HCT116 (cell line): ENCODE measurements at regions not wholly inside any gene's neighbourhood (a gene's known extent, or its start where the extent isn't known, plus 50 kb on each side); places are given as distances from the start of the nearest gene placed in this dataset.

Experiments used
- ATAC-seq: fragments of 200-7000 bp; cut with Tn5 transposase; 2 replicates; pipeline ENCODE4 v1.9.1; 2020; ENCODE audit warnings: mild to moderate bottlenecking, moderate library complexity
- BruUV-seq: library from RNA; stranded (reverse); fragments of 400-500 nt; replicated peaks from 2 replicates; lab custom pipeline; 2021; lab: Mats Ljungman, UMichigan
- CTCF ChIA-PET: fragments of 300-600 bp; sonication (Branson Sonifier 250); formaldehyde crosslinking; loops from one replicate; lab custom pipeline; 2021; ENCODE audit warnings: antibody characterized with exemption; lab: Charles Lee
- POLR2A ChIA-PET: fragments of 300-600, 350-600 bp; sonication (Branson Sonifier 250); formaldehyde crosslinking; loops from one replicate; lab custom pipeline; 2021; ENCODE audit warnings: antibody characterized with exemption; lab: Charles Lee
- RAD21 ChIA-PET, 2 experiments: fragments of 300-600 bp; sonication (Branson Sonifier 250); formaldehyde crosslinking; loops; one replicate each; lab custom pipeline; 2023; ENCODE audit warnings: low total read pairs in 2 of 2; ENCODE audit not compliant: uncharacterized antibody in 2 of 2, unreplicated experiment in 2 of 2, low non-redundant PET in 1 of 2; lab: Charles Lee
- DNase-seq: peaks from one replicate; pipeline ENCODE4 v3.0.0-alpha.2; 2010; ENCODE audit warnings: low read depth, low spot score
- H2AFZ ChIP-seq: fragments of 200-600 bp; shearing (Covaris generic), sonication (generic); 2 replicates; pipeline ENCODE4 v1.6.1; 2017; ENCODE audit warnings: low read depth, mixed run types, mixed read lengths, antibody characterized with exemption, low read length; ENCODE audit not compliant: poor library complexity, severe bottlenecking
- H3K27ac ChIP-seq: 2 replicates; pipeline ENCODE4 v1.5.1; 2012; ENCODE audit warnings: low read depth, low read length
- H3K27me3 ChIP-seq: fragments of 200-600 bp; sonication (generic); 2 replicates; pipeline ENCODE4 v1.6.1; 2016; ENCODE audit warnings: mixed run types, low read length, mixed read lengths; ENCODE audit not compliant: insufficient read depth
- H3K36me3 ChIP-seq, 2 experiments: fragments of 200-500 bp in 1 of 2; fragments of 200-600 bp in 1 of 2; sonication (Bioruptor generic) in 1 of 2; sonication (generic) in 1 of 2; 2 replicates each; pipeline versions ENCODE4 v1.5.1 to v1.6.1; 2014 to 2016; ENCODE audit warnings: low read length in 2 of 2, inconsistent platforms in 1 of 2, mixed read lengths in 1 of 2, mixed run types in 1 of 2; ENCODE audit not compliant: insufficient read depth in 2 of 2, control insufficient read depth in 1 of 2
- H3K4me1 ChIP-seq, 2 experiments: fragments of 200-600 bp in 1 of 2; sonication (generic) in 1 of 2; 2 replicates each; pipeline versions ENCODE4 v1.5.1 to v1.6.1; 2012 to 2017; ENCODE audit warnings: low read length in 2 of 2, inconsistent platforms in 1 of 2, mild to moderate bottlenecking in 1 of 2, mixed read lengths in 1 of 2, mixed run types in 1 of 2, moderate library complexity in 1 of 2; ENCODE audit not compliant: insufficient read depth in 2 of 2, control insufficient read depth in 1 of 2
- H3K4me2 ChIP-seq: fragments of 200-600 bp; sonication (generic); 2 replicates; pipeline ENCODE4 v1.6.1; 2017; ENCODE audit warnings: mixed run types, low read length, mixed read lengths
- H3K4me3 ChIP-seq, 2 experiments: fragments of 200-600 bp in 1 of 2; sonication (generic) in 1 of 2; replicated peaks in 1 of 2; 2 replicates each; pipeline ENCODE4 v1.5.1; 2011 to 2016; ENCODE audit warnings: low read length in 2 of 2, control low read depth in 1 of 2, low read depth in 1 of 2, mild to moderate bottlenecking in 1 of 2, mixed read lengths in 1 of 2, mixed run types in 1 of 2
- H3K79me2 ChIP-seq: fragments of 200-600 bp; sonication (generic); 2 replicates; pipeline ENCODE4 v1.6.1; 2017; ENCODE audit warnings: mild to moderate bottlenecking, mixed run types, low read length, moderate library complexity, mixed read lengths; ENCODE audit not compliant: insufficient read depth
- H3K9ac ChIP-seq: fragments of 200-600 bp; sonication (generic); 2 replicates; pipeline ENCODE4 v1.6.1; 2016; ENCODE audit warnings: low read length, mixed read lengths
- H3K9me2 ChIP-seq: fragments of 200-600 bp; sonication (generic), shearing (Covaris generic); 2 replicates; pipeline ENCODE4 v1.6.1; 2017; ENCODE audit warnings: mixed run types, mild to moderate bottlenecking, moderate library complexity; ENCODE audit not compliant: insufficient read depth
- H3K9me3 ChIP-seq, 2 experiments: fragments of 200-500 bp in 1 of 2; fragments of 200-600 bp in 1 of 2; sonication (Bioruptor generic) in 1 of 2; sonication (generic) in 1 of 2; 2 replicates each; pipeline ENCODE4 v1.6.1; 2014 to 2017; ENCODE audit warnings: low read length in 2 of 2, mixed read lengths in 2 of 2, inconsistent platforms in 1 of 2, low read depth in 1 of 2, mild to moderate bottlenecking in 1 of 2, mixed run types in 1 of 2, moderate library complexity in 1 of 2; ENCODE audit not compliant: control insufficient read depth in 1 of 2, insufficient read depth in 1 of 2
- H4K20me1 ChIP-seq: fragments of 200-600 bp; sonication (generic), shearing (Covaris generic); 2 replicates; pipeline ENCODE4 v1.6.1; 2017; ENCODE audit warnings: mixed run types, mild to moderate bottlenecking, moderate library complexity; ENCODE audit not compliant: insufficient read depth
- CBX3 ChIP-seq: IDR thresholded peaks from 2 replicates; pipeline ENCODE4 v1.6.1; 2012; ENCODE audit warnings: low read depth
- CEBPB ChIP-seq: IDR thresholded peaks from 2 replicates; pipeline ENCODE4 v1.6.1; 2012; ENCODE audit warnings: low read depth
- EGR1 ChIP-seq: IDR thresholded peaks from 2 replicates; pipeline ENCODE4 v1.6.1; 2012; ENCODE audit warnings: low read depth
- ELF1 ChIP-seq: IDR thresholded peaks from 2 replicates; pipeline ENCODE4 v1.6.1; 2012; ENCODE audit warnings: low read depth, borderline replicate concordance
- JUND ChIP-seq: IDR thresholded peaks from 2 replicates; pipeline ENCODE4 v1.6.1; 2012
- POLR2AphosphoS5 ChIP-seq: IDR thresholded peaks from 2 replicates; pipeline ENCODE4 v1.6.1; 2011; ENCODE audit warnings: mild to moderate bottlenecking, low read depth, low read length, moderate library complexity
- SIN3A ChIP-seq: IDR thresholded peaks from 2 replicates; pipeline ENCODE4 v1.6.1; 2012; ENCODE audit warnings: low read depth
- TCF7L2 ChIP-seq: IDR thresholded peaks from 2 replicates; pipeline ENCODE4 v1.7.0; 2011; ENCODE audit warnings: borderline replicate concordance, inconsistent platforms; ENCODE audit not compliant: insufficient read depth, insufficient read length; ENCODE audit errors: extremely low read depth
- YY1 ChIP-seq: IDR thresholded peaks from 2 replicates; pipeline ENCODE4 v1.6.1; 2011; ENCODE audit warnings: low read length, low read depth, moderate library complexity, mild to moderate bottlenecking; ENCODE audit not compliant: insufficient replicate concordance; ENCODE audit errors: extremely low read depth
- intact Hi-C: fragments of 100-400 bp; cut with micrococcal nuclease; formaldehyde crosslinking; loops from 2 replicates; pipeline ENCODE4 v1.10.0; 2022
- TF ChIP-seq, protein P1 (sequence below), 3 experiments: fragments of 200-600 bp in 1 of 3; sonication (generic) in 1 of 3; IDR thresholded peaks in 2 of 3; conservative IDR thresholded peaks in 1 of 3; 2 replicates each; pipeline ENCODE4 v1.5.1; 2012 to 2017; ENCODE audit warnings: low read depth in 2 of 3, low read length in 2 of 3, antibody characterized with exemption in 1 of 3, borderline replicate concordance in 1 of 3, control low read depth in 1 of 3, mild to moderate bottlenecking in 1 of 3, mixed read lengths in 1 of 3, mixed run types in 1 of 3, moderate library complexity in 1 of 3; ENCODE audit not compliant: insufficient read depth in 1 of 3
- TF ChIP-seq, protein P2 (sequence below): IDR thresholded peaks from 2 replicates; pipeline ENCODE4 v1.6.1; 2012

DNA sequence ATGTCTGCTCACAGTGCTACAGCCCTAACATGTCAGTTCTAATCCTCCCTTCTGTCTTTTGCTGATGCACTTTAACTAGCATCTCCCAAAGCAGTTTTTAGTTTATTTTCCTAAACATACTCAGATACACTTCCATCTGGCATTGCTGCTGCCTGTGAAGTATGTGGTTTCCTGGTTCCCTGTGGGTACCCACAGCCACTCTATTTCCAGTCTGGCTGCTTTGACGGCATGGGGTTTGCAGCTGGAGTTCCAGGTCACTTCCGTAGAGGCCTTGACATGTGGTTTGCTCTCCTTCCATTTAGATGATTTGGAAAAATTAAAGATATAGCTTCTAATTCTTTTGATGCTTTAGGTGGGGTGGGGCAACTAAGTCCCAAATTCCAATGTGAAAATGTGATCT lies 375.5 kb downstream of the PCDH20 start:
- ChIA-PET RAD21 (no interaction called here), POLR2A (no interaction called here), CTCF (no interaction called here)
- Histone ChIP-seq H3K9me2 (no peaks in the 10 kb centered on the region), H3K4me2 (no peak overlapping the region), H3K36me3 (no peaks in the 10 kb centered on the region), H4K20me1 (no peaks in the 10 kb centered on the region), H2AFZ (no peak overlapping the region), H3K4me3 (no peak overlapping the region), H3K9me3 (no peaks in the 10 kb centered on the region), H3K4me1 (no peaks in the 10 kb centered on the region), H3K27me3 (no peaks in the 10 kb centered on the region), H3K79me2 (no peaks in the 10 kb centered on the region), H3K9ac (no peak overlapping the region), H3K27ac (no peak overlapping the region)
- TF ChIP-seq POLR2AphosphoS5 = no peak
- TF ChIP-seq TCF7L2 = no peak
- no peak for TF ChIP-seq SIN3A
- no peak for TF ChIP-seq JUND
- no peak for TF ChIP-seq CBX3
- intact Hi-C loops = no loop called here
- no TSS peak for BruUV-seq
- no peak for ATAC-seq
- DNase-seq = no peak

- Histone ChIP-seq H3K9me2 (no peaks in the 10 kb centered on the region), H3K27me3 (no peaks in the 10 kb centered on the region), H3K9ac (no peak overlapping the region), H3K9me3 (no peaks in the 10 kb centered on the region), H3K36me3 (no peaks in the 10 kb centered on the region), H3K4me3 (no peak overlapping the region), H2AFZ (no peak overlapping the region), H4K20me1 (no peaks in the 10 kb centered on the region), H3K27ac (no peak overlapping the region), H3K79me2 (no peaks in the 10 kb centered on the region), H3K4me2 (no peak overlapping the region), H3K4me1 (no peaks in the 10 kb centered on the region)
- ATAC-seq (no peak), DNase-seq (no peak)
- intact Hi-C loops = no loop called here
- BruUV-seq = no TSS peak
- ChIA-PET POLR2A (no interaction called here), RAD21 (no interaction called here), CTCF (no interaction called here)
- TF ChIP-seq, protein P1, sequence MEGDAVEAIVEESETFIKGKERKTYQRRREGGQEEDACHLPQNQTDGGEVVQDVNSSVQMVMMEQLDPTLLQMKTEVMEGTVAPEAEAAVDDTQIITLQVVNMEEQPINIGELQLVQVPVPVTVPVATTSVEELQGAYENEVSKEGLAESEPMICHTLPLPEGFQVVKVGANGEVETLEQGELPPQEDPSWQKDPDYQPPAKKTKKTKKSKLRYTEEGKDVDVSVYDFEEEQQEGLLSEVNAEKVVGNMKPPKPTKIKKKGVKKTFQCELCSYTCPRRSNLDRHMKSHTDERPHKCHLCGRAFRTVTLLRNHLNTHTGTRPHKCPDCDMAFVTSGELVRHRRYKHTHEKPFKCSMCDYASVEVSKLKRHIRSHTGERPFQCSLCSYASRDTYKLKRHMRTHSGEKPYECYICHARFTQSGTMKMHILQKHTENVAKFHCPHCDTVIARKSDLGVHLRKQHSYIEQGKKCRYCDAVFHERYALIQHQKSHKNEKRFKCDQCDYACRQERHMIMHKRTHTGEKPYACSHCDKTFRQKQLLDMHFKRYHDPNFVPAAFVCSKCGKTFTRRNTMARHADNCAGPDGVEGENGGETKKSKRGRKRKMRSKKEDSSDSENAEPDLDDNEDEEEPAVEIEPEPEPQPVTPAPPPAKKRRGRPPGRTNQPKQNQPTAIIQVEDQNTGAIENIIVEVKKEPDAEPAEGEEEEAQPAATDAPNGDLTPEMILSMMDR (IDR thresholded peaks at IDR 0.05 in 2 of 3, conservative IDR thresholded peaks at IDR 0.05 in 1 of 3; ENCODE audit: borderline replicate concordance in 1 of 3, insufficient read depth in 1 of 3, low read depth in 2 of 3, low read length in 2 of 3) = no peak
- TF ChIP-seq JUND (no peak), ELF1 (no peak), YY1 (no peak), EGR1 (no peak), CEBPB (no peak)
- TF ChIP-seq, protein P2, sequence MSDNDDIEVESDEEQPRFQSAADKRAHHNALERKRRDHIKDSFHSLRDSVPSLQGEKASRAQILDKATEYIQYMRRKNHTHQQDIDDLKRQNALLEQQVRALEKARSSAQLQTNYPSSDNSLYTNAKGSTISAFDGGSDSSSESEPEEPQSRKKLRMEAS = no peak
Measured at GRCh38 chr13:61039302-61039701, 376.3 kb downstream of the PCDH20 start.
